Rectal smooth muscle tissue (tissue), 1 donor: ENCODE measurements at regions not wholly inside any gene's neighbourhood (a gene's known extent, or its start where the extent isn't known, plus 50 kb on each side); places are given as distances from the start of the nearest gene placed in this dataset.
"Not testable (repeated sequence)": the region's sequence is repeated elsewhere in the genome, so short reads cannot be mapped to it uniquely, and the experiment has no call there.

Experiments
- H3K27ac ChIP-seq: one replicate; pipeline ENCODE4 v1.7.0; 2013; ENCODE audit warnings: low read depth, low read length, inconsistent platforms
- H3K27me3 ChIP-seq: one replicate; pipeline ENCODE4 v1.7.0; 2013; ENCODE audit warnings: low read length; ENCODE audit not compliant: control insufficient read depth, insufficient read depth
- H3K36me3 ChIP-seq: one replicate; pipeline ENCODE4 v1.7.0; 2013; ENCODE audit warnings: low read length; ENCODE audit not compliant: control insufficient read depth, insufficient read depth
- H3K4me1 ChIP-seq: one replicate; pipeline ENCODE4 v1.7.0; 2013; ENCODE audit warnings: low read length; ENCODE audit not compliant: control insufficient read depth, insufficient read depth
- H3K4me3 ChIP-seq: one replicate; pipeline ENCODE4 v1.7.0; 2013; ENCODE audit warnings: low read length
- H3K9ac ChIP-seq: one replicate; pipeline ENCODE4 v1.7.0; 2013; ENCODE audit warnings: low read length

DNA sequence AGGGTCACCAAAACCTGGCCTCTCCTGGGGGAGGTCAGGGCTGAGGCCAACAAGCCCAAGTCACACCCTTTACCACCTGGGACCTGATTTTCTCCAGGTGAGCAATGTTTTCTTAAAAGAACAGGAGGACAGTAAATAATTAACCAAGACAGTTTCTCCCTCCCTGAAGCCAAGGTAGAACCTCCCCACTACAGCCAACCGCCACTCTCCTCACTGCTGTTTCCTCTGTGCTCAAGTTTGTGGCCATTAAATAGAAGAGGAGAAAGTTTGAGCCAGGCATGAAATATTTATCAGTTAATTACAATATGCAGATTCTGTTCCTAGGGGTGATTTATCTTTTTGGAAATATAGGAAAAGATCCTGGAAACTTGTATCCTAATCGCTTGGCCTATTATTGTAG is 150.6 kb upstream of the ANKRD20A1 start:
- H3K9ac ChIP-seq, H3K4me1 ChIP-seq, H3K36me3 ChIP-seq, H3K4me3 ChIP-seq, H3K27ac ChIP-seq, H3K27me3 ChIP-seq: not testable (repeated sequence)

DNA sequence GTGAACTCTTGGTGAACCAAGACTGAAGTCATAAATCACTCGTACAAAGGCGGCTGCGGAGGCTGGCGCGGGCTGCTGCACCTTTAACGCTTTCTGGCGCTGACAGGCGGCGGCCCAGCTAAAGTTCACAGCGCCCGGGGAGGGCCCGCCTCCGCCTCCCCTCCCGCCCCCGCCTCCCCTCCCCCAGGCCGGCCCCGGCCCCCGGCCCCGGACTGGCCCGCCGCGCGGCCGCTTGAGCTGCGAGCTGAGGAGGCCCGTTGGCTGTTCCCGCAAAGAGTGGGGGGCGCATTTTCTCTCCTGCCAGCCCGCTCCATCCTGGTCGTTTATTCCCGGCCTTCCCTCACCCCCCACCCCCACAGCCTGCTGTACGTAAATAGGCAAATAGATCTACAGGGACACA is 147.3 kb upstream of the ANKRD20A1 start:
- not testable (repeated sequence) for H3K27ac ChIP-seq, H3K9ac ChIP-seq, H3K36me3 ChIP-seq, H3K4me1 ChIP-seq, H3K4me3 ChIP-seq, H3K27me3 ChIP-seq

DNA sequence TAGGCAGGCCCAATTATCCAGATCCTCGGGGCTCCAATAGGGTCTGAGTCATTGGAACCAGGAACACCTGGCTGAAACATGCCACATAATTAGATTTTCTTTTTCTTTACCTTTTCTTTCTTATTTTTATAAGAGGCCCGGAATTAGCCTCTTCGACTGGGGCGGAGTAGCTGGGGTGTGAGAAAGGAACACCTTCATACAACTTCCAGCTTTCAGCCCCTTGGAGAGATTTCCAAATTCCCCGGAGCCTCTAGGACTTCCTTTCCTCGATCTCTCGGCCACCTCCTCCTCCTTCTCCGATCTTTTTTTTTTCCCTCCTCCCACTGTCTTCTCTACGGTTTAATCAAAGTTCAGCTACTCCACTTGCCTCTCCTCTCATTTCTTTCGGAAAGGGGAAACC is 146.8 kb upstream of the ANKRD20A1 start:
- not testable (repeated sequence) for H3K27me3 ChIP-seq, H3K4me3 ChIP-seq, H3K36me3 ChIP-seq, H3K9ac ChIP-seq, H3K4me1 ChIP-seq
- H3K27ac ChIP-seq = peak overlapping the region; percentile 24

DNA sequence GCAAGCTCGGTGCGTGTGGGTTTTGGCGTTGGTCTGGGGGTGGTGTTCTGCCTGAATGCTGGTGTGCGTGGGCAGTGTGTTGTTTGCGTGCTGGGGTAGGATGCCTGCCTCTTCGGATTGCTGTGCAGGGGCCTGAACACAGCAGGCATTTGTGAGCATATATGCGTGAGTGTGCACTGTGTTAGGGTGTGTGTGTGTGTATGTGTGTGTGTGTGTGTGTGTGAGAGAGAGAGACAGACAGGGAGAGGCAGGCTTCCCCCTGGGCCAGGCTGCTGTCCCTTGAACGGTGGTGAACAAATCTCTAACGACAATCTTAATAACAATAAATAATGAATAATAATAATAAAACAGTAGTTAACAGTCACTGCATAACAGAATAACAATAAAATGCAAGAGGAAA is 145.8 kb upstream of the ANKRD20A1 start:
- H3K4me3 ChIP-seq, H3K36me3 ChIP-seq, H3K27ac ChIP-seq, H3K9ac ChIP-seq, H3K4me1 ChIP-seq, H3K27me3 ChIP-seq: not testable (repeated sequence)

DNA sequence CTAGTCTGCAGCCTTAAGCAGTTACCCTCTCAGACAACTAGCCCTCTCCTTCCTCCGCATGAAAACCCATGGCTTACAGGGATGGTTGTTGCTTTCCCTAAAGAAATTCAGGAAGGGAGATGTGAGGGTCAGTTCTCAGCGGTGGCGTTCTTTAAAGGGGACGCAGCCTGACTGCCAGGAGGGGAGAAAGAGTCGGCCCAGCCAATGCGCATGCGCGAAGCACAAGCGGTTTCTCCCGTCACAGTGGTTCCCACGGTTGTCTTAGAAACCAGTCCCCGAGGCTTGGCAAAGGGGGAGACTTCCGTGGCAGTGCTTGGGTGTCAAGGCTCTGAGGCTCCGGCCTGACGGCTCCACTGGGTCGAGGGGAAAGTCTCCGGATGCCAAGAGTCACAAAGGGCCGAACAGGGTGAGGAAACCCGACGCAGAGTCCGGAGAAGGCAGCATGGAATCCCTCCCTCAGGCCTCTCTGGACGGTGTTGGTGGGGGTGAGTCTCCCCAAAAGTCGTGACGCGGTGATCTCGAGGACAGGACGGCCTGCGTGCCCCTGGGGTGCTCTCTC is 140.8 kb upstream of the ANKRD20A1 start:
- not testable (repeated sequence) for H3K4me1 ChIP-seq, H3K4me3 ChIP-seq, H3K36me3 ChIP-seq, H3K9ac ChIP-seq, H3K27ac ChIP-seq, H3K27me3 ChIP-seq

DNA sequence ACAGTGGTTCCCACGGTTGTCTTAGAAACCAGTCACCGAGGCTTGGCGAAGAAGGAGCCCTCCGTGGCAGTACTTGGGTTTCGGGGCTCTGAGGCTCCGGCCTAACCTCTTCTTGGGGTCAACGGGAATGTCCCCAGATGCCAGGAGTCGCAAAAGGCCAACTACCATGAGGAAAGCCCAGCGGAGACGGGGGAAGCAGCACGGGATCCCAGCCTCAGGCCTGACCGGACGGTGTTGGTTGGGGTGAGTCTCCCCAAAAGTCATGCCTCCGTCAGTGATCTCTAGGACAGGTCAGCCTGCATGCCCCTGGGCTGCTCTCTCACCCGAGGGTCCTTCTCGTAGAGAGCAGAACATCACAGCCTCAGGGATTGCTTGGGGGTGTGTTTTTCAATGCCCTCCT is 138.2 kb upstream of the ANKRD20A1 start:
- not testable (repeated sequence) for H3K9ac ChIP-seq, H3K27me3 ChIP-seq, H3K36me3 ChIP-seq, H3K27ac ChIP-seq, H3K4me1 ChIP-seq, H3K4me3 ChIP-seq

DNA sequence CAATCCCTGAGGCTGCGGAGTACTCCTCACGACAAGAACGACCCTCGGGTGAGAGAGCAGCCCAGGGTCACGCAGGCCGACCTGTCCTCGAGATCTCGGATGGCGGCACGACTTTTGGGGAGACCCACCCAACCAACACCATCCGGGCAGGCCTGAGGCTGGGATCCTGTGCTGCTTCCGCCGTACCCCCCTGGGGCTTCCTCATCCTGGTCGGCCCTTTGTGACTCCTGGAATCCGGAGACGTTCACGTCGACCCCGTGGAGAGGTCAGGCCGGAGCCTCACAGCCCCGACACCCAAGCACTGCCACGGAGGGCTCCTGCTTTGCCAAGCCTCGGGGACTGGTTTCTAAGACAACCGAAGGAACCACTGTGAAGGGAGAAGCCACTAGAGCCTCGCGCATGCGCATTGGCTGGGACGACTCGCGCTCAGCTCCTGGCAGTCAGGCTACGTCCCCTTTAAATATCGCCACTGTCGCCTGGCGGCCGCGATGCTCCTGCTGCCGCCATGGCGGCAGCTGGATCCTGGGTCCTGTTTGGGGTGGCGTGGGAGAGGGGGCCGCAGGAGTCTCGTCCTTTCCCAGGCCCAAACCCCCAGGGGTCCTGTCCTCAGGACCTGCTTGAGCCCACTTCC is 136.2 kb upstream of the ANKRD20A1 start:
- H3K27ac ChIP-seq, H3K4me3 ChIP-seq, H3K4me1 ChIP-seq, H3K9ac ChIP-seq, H3K36me3 ChIP-seq, H3K27me3 ChIP-seq: not testable (repeated sequence)

DNA sequence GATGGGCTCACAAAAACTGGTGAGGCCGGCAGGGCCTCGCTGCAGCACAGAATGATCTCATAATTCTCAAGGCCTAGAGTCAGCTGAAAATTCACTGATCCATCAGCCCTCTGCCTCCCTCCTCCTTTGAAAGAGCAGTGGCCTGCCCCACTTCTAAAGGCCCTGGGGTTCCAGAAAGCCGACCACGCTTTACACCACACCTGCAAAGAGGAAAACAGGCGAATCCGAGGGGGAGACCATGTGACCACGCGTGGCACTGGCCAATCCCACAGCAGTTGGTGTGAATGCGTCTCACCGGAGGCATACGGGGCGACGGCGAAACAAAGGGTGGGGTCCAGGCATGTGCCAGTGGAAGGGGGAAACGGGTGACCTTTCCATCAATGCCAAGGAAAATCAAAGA is 135.5 kb upstream of the ANKRD20A1 start:
- H3K27ac ChIP-seq = not testable (repeated sequence)

DNA sequence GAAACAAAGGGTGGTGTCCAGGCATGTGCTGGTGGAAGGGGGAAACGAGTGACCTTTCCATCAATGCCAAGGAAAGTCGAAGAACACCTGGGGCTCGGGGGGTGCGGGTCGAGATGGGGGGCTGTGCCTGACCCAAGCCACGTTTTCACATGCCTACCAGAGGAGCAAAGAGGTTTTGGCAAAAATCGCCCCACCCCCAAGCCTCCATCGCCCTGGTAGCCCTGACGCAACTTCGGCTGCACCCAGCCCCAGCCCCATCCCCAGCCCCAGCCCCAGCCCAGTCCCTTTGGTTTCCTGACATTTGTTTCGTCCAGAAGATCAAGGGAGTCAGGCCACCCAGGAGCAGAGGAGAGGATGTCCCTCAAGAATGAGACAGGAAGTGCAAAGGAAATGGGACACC is 133.8 kb upstream of the ANKRD20A1 start:
- not testable (repeated sequence) for H3K4me3 ChIP-seq, H3K36me3 ChIP-seq, H3K27me3 ChIP-seq, H3K4me1 ChIP-seq, H3K27ac ChIP-seq, H3K9ac ChIP-seq

More for the DNA sequence above, 135.5 kb upstream of the ANKRD20A1 start:
- H3K4me1 ChIP-seq, H3K27me3 ChIP-seq, H3K36me3 ChIP-seq, H3K9ac ChIP-seq: not testable (repeated sequence)
- peak overlapping the region; percentile 51 for H3K4me3 ChIP-seq

DNA sequence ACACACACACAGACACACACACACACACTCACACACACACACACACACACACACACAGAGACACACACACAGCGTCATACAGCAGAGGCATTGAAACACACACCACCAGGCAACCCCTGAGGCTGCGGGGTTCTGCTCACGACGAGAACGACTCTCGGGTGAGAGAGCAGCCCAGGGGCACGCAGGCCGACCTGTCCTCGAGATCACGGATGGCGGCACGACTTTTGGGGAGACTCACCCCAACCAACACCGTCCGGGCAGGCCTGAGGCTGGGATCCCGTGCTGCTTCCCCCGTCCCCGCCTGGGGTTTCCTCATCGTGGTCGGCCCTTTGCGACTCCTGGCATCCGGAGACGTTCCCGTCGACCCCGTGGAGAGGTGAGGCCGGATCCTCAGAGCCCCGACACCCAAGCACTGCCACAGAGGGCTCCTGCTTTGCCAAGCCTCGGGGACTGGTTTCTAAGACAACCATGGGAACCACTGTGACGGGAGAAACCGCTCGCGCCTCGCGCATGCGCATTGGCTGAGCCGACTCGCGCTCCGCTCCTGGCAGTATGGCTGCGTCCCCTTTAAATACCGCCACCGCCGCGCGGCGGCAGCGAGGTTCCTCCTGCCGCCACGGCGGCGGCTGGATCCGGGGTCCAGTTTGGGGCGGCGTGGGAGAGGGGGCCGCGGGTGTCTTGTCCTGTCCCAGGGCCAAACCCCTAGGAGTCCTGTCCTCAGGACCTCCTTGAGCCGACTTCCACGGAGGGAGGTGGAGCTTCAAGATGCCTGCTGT is 132.3 kb upstream of the ANKRD20A1 start:
- not testable (repeated sequence) for H3K27ac ChIP-seq

DNA sequence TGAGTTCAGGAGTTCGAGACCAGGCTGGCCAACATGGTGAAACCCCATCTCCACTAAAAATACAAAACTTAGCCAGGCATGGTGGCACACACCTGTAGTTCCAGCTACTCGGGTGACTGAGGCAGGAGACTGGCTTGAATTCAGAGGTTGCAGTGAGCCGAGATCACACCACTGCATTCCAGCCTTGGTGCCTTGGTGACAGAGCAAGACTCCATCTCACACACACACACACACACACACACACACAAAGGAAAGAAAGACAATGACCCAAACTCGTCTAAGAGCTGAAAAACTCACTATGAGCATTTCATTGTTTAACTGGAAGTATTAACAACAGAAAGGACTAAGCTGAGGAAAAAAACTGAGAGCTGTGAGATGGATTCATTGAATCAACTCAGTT is 95.6 kb upstream of the ANKRD20A1 start:
- H3K4me3 ChIP-seq, H3K36me3 ChIP-seq, H3K27me3 ChIP-seq, H3K27ac ChIP-seq, H3K4me1 ChIP-seq, H3K9ac ChIP-seq: not testable (repeated sequence)

More for the DNA sequence above, 132.3 kb upstream of the ANKRD20A1 start:
- H3K9ac ChIP-seq, H3K4me3 ChIP-seq, H3K27me3 ChIP-seq, H3K4me1 ChIP-seq, H3K36me3 ChIP-seq: not testable (repeated sequence)

DNA sequence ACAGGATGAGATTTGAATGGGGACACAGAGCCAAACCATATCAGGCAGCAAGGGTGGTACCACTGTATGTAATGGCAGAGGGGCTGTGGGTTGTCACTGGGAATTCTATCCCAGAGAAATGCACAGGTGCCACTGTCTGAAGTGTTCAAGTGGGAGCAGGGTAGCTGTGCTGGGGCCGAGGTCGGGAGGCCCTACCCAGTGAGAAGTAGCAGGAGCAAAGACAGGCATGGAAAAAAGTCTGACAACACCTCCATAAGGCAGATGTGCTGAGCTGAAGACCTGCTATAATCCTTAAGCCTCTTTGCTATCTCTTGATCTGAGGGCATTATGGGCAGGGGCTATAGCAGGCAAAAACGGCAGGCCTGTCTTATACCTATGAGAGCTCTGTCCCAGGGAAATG is 86.9 kb upstream of the ANKRD20A1 start:
- not testable (repeated sequence) for H3K36me3 ChIP-seq, H3K27me3 ChIP-seq, H3K4me1 ChIP-seq, H3K27ac ChIP-seq, H3K9ac ChIP-seq, H3K4me3 ChIP-seq

DNA sequence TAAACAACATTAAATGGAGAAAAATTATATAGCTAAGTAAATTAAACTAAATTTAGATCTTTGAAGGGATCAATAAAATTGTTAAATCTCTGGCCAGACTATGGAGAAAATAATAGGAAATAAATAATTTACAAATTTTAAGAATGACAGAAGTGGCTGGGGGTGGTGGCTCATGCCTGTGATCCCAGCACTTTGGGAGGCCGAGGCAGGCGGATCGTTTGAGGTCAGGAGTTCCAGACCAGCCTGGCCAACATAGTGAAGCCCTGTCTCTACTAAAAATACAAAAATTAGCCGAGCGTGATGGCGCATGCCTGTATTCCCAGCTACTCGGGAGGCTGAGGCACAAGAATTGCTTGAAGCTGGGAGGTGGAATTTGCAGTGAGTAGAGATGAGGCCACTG is 58.6 kb upstream of the ANKRD20A1 start:
- not testable (repeated sequence) for H3K9ac ChIP-seq, H3K27me3 ChIP-seq, H3K4me1 ChIP-seq, H3K36me3 ChIP-seq, H3K4me3 ChIP-seq, H3K27ac ChIP-seq
